HepG2 (cell line): ENCODE measurements at regions not wholly inside any gene's neighbourhood (a gene's known extent, or its start where the extent isn't known, plus 50 kb on each side); places are given as distances from the start of the nearest gene placed in this dataset.

ENCODE experiments used
- IKZF4 ChIP-seq: sonication (generic); formaldehyde crosslinking; IDR thresholded peaks from 2 replicates; pipeline ENCODE4 v1.5.1; 2020; ENCODE audit warnings: borderline replicate concordance, mild to moderate bottlenecking, low read depth, missing genetic modification reagents; ENCODE audit errors: not compliant biosample characterization
- NFYC ChIP-seq: IDR thresholded peaks from 2 replicates; pipeline ENCODE4 v1.6.1; 2016; ENCODE audit warnings: missing genetic modification reagents, missing compliant biosample characterization
- ONECUT2 ChIP-seq: sonication (generic); formaldehyde crosslinking; IDR thresholded peaks from 2 replicates; pipeline ENCODE4 v1.4.0; 2020; ENCODE audit warnings: missing genetic modification reagents
- SP140L ChIP-seq: sonication (generic); formaldehyde crosslinking; IDR thresholded peaks from 2 replicates; pipeline ENCODE4 v1.4.0; 2020; ENCODE audit warnings: missing genetic modification reagents, borderline replicate concordance
- SRSF1 ChIP-seq: fragments of 200-400 bp; formaldehyde crosslinking; optimal IDR thresholded peaks from 2 replicates; pipeline ENCODE3; 2017; ENCODE audit warnings: mild to moderate bottlenecking, low read depth, low read length, moderate library complexity
- ZNF296 ChIP-seq: sonication (generic); formaldehyde crosslinking; conservative IDR thresholded peaks from 2 replicates; pipeline ENCODE4 v1.5.0; 2020; ENCODE audit warnings: mild to moderate bottlenecking, missing genetic modification reagents
- ZNF709 ChIP-seq: sonication (generic); formaldehyde crosslinking; IDR thresholded peaks from 2 replicates; pipeline ENCODE4 v1.5.0; 2020; ENCODE audit warnings: mild to moderate bottlenecking, missing genetic modification reagents
- TF ChIP-seq, protein P1 (sequence below): sonication (generic); formaldehyde crosslinking; IDR thresholded peaks from 2 replicates; pipeline ENCODE4 v1.4.0; 2020; ENCODE audit warnings: mild to moderate bottlenecking, missing genetic modification reagents, borderline replicate concordance
- TF ChIP-seq, protein P2 (sequence below): sonication (generic); formaldehyde crosslinking; IDR thresholded peaks from 2 replicates; pipeline ENCODE4 v1.4.0; 2020; ENCODE audit warnings: missing genetic modification reagents
- TF ChIP-seq, protein P3 (sequence below): sonication (generic); formaldehyde crosslinking; IDR thresholded peaks from 2 replicates; pipeline ENCODE4 v1.4.0; 2020; ENCODE audit warnings: missing genetic modification reagents, borderline replicate concordance
- TF ChIP-seq, protein P4 (sequence below): IDR thresholded peaks from 2 replicates; pipeline ENCODE4 v1.6.1; 2016
- TF ChIP-seq, protein P5 (sequence below): sonication (generic); IDR thresholded peaks from 2 replicates; pipeline ENCODE4 v1.6.1; 2016; ENCODE audit warnings: low read depth, borderline replicate concordance
- TF ChIP-seq, protein P6 (sequence below): sonication (generic); formaldehyde crosslinking; IDR thresholded peaks from 2 replicates; pipeline ENCODE4 v1.4.0; 2020; ENCODE audit warnings: missing genetic modification reagents

DNA sequence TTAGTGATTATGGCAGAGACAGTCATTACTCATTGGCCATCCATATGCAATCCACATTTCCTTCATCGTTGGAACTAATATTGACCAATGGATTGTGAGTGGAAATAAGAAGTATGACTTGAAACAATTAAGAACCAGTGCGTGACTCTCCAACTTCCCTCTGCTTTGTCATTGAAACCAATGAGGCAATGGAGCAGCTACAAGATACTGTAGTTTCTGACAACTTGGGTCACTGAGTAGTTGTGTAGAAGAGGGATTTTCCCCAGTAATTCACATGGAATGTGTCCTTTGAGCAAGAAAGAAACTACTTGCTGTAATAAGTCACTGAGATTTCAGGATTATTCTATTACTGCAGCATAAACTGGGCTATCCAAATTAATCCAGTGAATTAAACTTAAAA, 785.3 kb upstream of the RIOK2 start (continued):
- TF ChIP-seq, protein P1, sequence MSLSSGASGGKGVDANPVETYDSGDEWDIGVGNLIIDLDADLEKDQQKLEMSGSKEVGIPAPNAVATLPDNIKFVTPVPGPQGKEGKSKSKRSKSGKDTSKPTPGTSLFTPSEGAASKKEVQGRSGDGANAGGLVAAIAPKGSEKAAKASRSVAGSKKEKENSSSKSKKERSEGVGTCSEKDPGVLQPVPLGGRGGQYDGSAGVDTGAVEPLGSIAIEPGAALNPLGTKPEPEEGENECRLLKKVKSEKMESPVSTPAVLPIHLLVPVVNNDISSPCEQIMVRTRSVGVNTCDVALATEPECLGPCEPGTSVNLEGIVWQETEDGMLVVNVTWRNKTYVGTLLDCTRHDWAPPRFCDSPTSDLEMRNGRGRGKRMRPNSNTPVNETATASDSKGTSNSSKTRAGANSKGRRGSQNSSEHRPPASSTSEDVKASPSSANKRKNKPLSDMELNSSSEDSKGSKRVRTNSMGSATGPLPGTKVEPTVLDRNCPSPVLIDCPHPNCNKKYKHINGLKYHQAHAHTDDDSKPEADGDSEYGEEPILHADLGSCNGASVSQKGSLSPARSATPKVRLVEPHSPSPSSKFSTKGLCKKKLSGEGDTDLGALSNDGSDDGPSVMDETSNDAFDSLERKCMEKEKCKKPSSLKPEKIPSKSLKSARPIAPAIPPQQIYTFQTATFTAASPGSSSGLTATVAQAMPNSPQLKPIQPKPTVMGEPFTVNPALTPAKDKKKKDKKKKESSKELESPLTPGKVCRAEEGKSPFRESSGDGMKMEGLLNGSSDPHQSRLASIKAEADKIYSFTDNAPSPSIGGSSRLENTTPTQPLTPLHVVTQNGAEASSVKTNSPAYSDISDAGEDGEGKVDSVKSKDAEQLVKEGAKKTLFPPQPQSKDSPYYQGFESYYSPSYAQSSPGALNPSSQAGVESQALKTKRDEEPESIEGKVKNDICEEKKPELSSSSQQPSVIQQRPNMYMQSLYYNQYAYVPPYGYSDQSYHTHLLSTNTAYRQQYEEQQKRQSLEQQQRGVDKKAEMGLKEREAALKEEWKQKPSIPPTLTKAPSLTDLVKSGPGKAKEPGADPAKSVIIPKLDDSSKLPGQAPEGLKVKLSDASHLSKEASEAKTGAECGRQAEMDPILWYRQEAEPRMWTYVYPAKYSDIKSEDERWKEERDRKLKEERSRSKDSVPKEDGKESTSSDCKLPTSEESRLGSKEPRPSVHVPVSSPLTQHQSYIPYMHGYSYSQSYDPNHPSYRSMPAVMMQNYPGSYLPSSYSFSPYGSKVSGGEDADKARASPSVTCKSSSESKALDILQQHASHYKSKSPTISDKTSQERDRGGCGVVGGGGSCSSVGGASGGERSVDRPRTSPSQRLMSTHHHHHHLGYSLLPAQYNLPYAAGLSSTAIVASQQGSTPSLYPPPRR (CRISPR knock-in tag) = no peak
- TF ChIP-seq SP140L (CRISPR knock-in tag) (no peak), SRSF1 (no peak), IKZF4 (CRISPR knock-in tag) (no peak), ONECUT2 (no peak), NFYC (CRISPR knock-in tag) (no peak), ZNF296 (CRISPR knock-in tag) (no peak), ZNF709 (CRISPR knock-in tag) (no peak)
- TF ChIP-seq, protein P2, sequence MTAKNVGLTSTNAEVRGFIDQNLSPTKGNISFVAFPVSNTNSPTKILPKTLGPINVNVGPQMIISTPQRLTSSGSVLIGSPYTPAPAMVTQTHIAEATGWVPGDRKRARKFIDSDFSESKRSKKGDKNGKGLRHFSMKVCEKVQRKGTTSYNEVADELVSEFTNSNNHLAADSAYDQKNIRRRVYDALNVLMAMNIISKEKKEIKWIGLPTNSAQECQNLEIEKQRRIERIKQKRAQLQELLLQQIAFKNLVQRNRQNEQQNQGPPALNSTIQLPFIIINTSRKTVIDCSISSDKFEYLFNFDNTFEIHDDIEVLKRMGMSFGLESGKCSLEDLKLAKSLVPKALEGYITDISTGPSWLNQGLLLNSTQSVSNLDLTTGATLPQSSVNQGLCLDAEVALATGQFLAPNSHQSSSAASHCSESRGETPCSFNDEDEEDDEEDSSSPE = no peak
- TF ChIP-seq, protein P3, sequence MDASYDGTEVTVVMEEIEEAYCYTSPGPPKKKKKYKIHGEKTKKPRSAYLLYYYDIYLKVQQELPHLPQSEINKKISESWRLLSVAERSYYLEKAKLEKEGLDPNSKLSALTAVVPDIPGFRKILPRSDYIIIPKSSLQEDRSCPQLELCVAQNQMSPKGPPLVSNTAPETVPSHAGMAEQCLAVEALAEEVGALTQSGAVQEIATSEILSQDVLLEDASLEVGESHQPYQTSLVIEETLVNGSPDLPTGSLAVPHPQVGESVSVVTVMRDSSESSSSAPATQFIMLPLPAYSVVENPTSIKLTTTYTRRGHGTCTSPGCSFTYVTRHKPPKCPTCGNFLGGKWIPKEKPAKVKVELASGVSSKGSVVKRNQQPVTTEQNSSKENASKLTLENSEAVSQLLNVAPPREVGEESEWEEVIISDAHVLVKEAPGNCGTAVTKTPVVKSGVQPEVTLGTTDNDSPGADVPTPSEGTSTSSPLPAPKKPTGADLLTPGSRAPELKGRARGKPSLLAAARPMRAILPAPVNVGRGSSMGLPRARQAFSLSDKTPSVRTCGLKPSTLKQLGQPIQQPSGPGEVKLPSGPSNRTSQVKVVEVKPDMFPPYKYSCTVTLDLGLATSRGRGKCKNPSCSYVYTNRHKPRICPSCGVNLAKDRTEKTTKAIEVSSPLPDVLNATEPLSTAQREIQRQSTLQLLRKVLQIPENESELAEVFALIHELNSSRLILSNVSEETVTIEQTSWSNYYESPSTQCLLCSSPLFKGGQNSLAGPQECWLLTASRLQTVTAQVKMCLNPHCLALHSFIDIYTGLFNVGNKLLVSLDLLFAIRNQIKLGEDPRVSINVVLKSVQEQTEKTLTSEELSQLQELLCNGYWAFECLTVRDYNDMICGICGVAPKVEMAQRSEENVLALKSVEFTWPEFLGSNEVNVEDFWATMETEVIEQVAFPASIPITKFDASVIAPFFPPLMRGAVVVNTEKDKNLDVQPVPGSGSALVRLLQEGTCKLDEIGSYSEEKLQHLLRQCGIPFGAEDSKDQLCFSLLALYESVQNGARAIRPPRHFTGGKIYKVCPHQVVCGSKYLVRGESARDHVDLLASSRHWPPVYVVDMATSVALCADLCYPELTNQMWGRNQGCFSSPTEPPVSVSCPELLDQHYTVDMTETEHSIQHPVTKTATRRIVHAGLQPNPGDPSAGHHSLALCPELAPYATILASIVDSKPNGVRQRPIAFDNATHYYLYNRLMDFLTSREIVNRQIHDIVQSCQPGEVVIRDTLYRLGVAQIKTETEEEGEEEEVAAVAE (CRISPR knock-in tag) = no peak
- TF ChIP-seq, protein P4, sequence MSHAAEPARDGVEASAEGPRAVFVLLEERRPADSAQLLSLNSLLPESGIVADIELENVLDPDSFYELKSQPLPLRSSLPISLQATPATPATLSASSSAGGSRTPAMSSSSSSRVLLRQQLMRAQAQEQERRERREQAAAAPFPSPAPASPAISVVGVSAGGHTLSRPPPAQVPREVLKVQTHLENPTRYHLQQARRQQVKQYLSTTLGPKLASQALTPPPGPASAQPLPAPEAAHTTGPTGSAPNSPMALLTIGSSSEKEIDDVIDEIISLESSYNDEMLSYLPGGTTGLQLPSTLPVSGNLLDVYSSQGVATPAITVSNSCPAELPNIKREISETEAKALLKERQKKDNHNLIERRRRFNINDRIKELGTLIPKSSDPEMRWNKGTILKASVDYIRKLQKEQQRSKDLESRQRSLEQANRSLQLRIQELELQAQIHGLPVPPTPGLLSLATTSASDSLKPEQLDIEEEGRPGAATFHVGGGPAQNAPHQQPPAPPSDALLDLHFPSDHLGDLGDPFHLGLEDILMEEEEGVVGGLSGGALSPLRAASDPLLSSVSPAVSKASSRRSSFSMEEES (CRISPR knock-in tag) = no peak
- TF ChIP-seq, protein P5, sequence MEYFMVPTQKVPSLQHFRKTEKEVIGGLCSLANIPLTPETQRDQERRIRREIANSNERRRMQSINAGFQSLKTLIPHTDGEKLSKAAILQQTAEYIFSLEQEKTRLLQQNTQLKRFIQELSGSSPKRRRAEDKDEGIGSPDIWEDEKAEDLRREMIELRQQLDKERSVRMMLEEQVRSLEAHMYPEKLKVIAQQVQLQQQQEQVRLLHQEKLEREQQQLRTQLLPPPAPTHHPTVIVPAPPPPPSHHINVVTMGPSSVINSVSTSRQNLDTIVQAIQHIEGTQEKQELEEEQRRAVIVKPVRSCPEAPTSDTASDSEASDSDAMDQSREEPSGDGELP = no peak
- TF ChIP-seq, protein P6, sequence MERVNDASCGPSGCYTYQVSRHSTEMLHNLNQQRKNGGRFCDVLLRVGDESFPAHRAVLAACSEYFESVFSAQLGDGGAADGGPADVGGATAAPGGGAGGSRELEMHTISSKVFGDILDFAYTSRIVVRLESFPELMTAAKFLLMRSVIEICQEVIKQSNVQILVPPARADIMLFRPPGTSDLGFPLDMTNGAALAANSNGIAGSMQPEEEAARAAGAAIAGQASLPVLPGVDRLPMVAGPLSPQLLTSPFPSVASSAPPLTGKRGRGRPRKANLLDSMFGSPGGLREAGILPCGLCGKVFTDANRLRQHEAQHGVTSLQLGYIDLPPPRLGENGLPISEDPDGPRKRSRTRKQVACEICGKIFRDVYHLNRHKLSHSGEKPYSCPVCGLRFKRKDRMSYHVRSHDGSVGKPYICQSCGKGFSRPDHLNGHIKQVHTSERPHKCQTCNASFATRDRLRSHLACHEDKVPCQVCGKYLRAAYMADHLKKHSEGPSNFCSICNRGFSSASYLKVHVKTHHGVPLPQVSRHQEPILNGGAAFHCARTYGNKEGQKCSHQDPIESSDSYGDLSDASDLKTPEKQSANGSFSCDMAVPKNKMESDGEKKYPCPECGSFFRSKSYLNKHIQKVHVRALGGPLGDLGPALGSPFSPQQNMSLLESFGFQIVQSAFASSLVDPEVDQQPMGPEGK = no peak
